MM.1S (cell line): ENCODE measurements at regions not wholly inside any gene's neighbourhood (a gene's known extent, or its start where the extent isn't known, plus 50 kb on each side); places are given as distances from the start of the nearest gene placed in this dataset.
"Not testable (repeated sequence)": the region's sequence is repeated elsewhere in the genome, so short reads cannot be mapped to it uniquely, and the experiment has no call there.

Experiments
- DNase-seq: peaks from one replicate; pipeline ENCODE4 v3.0.0-alpha.2; 2015
- H2AFZ ChIP-seq: fragments of 300-600 bp; sonication (generic); 2 replicates; pipeline ENCODE4 v1.6.0; 2016; ENCODE audit warnings: antibody characterized with exemption, low read length
- H3F3A ChIP-seq: fragments of 300-600 bp; sonication (generic); 2 replicates; pipeline ENCODE4 v1.6.1; 2016; ENCODE audit warnings: mild to moderate bottlenecking, antibody characterized with exemption, low read length, moderate library complexity, mixed read lengths; ENCODE audit not compliant: insufficient read depth
- H3K27ac ChIP-seq: fragments of 300-600 bp; sonication (generic); 2 replicates; pipeline ENCODE4 v1.5.1; 2016; ENCODE audit warnings: mild to moderate bottlenecking, low read length
- H3K27me3 ChIP-seq: fragments of 300-600 bp; sonication (generic); replicated peaks from 2 replicates; pipeline ENCODE4 v1.6.0; 2016; ENCODE audit warnings: low read length; ENCODE audit not compliant: insufficient read depth
- H3K36me3 ChIP-seq: fragments of 300-600 bp; sonication (generic); replicated peaks from 2 replicates; pipeline ENCODE4 v1.6.1; 2016; ENCODE audit warnings: mild to moderate bottlenecking, low read length, mixed read lengths; ENCODE audit not compliant: insufficient read depth
- H3K4me1 ChIP-seq: fragments of 300-600 bp; sonication (generic); 2 replicates; pipeline ENCODE4 v1.6.1; 2016; ENCODE audit warnings: low read length, mixed read lengths
- H3K4me2 ChIP-seq: fragments of 300-600 bp; sonication (generic); 2 replicates; pipeline ENCODE4 v1.6.0; 2016; ENCODE audit warnings: low read depth, low read length
- H3K4me3 ChIP-seq: fragments of 300-600 bp; sonication (generic); 2 replicates; pipeline ENCODE4 v1.5.1; 2016; ENCODE audit warnings: low read length, mixed read lengths
- H3K79me2 ChIP-seq: fragments of 300-600 bp; sonication (generic); 2 replicates; pipeline ENCODE4 v1.6.1; 2016; ENCODE audit warnings: mixed run types, low read length, mixed read lengths
- H3K9ac ChIP-seq: fragments of 300-600 bp; sonication (generic); 2 replicates; pipeline ENCODE4 v1.6.1; 2016; ENCODE audit warnings: low read length, mixed read lengths
- H3K9me2 ChIP-seq: fragments of 300-600 bp; sonication (generic); replicated peaks from 2 replicates; pipeline ENCODE4 v1.6.1; 2016; ENCODE audit warnings: mild to moderate bottlenecking, low read length, mixed read lengths; ENCODE audit not compliant: insufficient read depth
- H3K9me3 ChIP-seq: fragments of 300-600 bp; sonication (generic); replicated peaks from 2 replicates; pipeline ENCODE4 v1.6.1; 2016; ENCODE audit warnings: mild to moderate bottlenecking, low read length, mixed read lengths; ENCODE audit not compliant: insufficient read depth
- H4K20me1 ChIP-seq: fragments of 300-600 bp; sonication (generic); 2 replicates; pipeline ENCODE4 v1.6.1; 2016; ENCODE audit warnings: mild to moderate bottlenecking, low read length, moderate library complexity, mixed read lengths; ENCODE audit not compliant: insufficient read depth
- CTCF ChIP-seq: fragments of 300-600 bp; sonication (generic); IDR thresholded peaks from 2 replicates; pipeline ENCODE4 v1.5.1; 2016; ENCODE audit warnings: antibody characterized with exemption, low read length, mixed read lengths
- EZH2 ChIP-seq: fragments of 300-600 bp; sonication (generic); optimal IDR thresholded peaks from 2 replicates; pipeline ENCODE3; 2017; ENCODE audit warnings: low read depth, mild to moderate bottlenecking, antibody characterized with exemption, low read length, mixed read lengths
- EZH2phosphoT487 ChIP-seq: fragments of 300-600 bp; sonication (generic); IDR thresholded peaks from 2 replicates; pipeline ENCODE4 v1.6.1; 2018; ENCODE audit warnings: antibody characterized with exemption, low read length

DNA sequence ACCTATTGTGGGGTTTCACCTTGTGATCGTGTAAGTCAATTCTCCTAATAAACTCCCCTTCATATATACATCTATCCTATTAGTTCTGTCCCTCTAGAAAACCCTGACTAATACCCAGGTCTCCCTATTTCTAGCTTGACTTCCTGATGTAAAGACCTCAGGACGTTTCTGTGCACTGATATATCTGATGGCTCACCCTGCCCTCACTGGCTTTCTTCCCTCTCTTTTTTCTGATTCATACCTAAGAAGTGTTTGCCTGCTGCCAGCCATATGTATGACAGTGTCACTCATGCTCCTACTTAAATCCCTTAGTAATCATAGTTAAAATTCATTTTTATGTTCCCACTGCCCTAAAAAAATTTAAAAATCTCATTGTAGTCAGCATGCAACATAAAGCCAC lies 124.8 kb upstream of the CCNG1 start:
- peak overlapping the region; percentile 4; the same call in 1 of the 2 replicates for H3K4me2 ChIP-seq
- DNase-seq, result no peak
- H2AFZ ChIP-seq, result no peak overlapping the region
- H4K20me1 ChIP-seq, result no peaks in the 10 kb centered on the region
- no peaks in the 10 kb centered on the region for H3K9me3 ChIP-seq
- no peak overlapping the region; the same call in 1 of the 2 replicates for H3K9ac ChIP-seq
- H3K27me3 ChIP-seq, result no peaks in the 10 kb centered on the region
- TF ChIP-seq EZH2, result no peak
- no peak for TF ChIP-seq CTCF
- TF ChIP-seq EZH2phosphoT487, result no peak
- H3K27ac ChIP-seq, result peak overlapping the region; percentile 71
- peaks cover 35% of the 10 kb centered on the region for H3K4me1 ChIP-seq
- no peaks in the 10 kb centered on the region for H3K79me2 ChIP-seq
- no peak overlapping the region for H3K4me3 ChIP-seq
- H3K9me2 ChIP-seq, result no peaks in the 10 kb centered on the region
- H3F3A ChIP-seq, result peaks cover 10% of the 10 kb centered on the region
- no peaks in the 10 kb centered on the region for H3K36me3 ChIP-seq

GRCh38 chr5:163313049-163313448 lies 124.3 kb upstream of the CCNG1 start:
- H4K20me1 ChIP-seq, H3K9me2 ChIP-seq, H3K36me3 ChIP-seq, H3K9ac ChIP-seq, H3K79me2 ChIP-seq, H3K27me3 ChIP-seq, H3F3A ChIP-seq, H3K9me3 ChIP-seq, H2AFZ ChIP-seq, H3K4me3 ChIP-seq: not testable (repeated sequence)
- peak; percentile 48 for DNase-seq
- Histone ChIP-seq H3K4me2 (peak overlapping the region; percentile 4; the same call in 1 of the 2 replicates), H3K4me1 (peaks cover 35% of the 10 kb centered on the region), H3K27ac (peak overlapping the region; percentile 71)

DNA sequence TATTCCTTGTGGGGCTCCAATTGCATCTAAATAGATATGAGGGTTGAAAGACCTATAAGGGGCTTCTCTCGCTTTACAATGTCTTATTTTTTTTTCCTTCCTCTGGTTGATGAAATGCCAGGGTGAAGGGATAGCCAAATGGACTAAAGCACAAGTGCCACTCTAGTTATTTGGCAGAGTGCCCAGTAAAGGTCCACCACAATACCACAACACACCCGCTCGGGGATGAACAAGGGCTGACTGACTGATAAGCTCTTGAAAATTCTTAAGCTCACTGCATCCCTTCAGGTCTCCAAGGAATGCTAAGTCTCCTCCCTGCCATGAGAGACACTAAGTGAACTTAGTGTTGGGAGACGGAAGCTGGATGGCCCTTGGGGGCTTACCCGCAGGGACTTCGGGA lies 121.0 kb upstream of the CCNG1 start:
- not testable (repeated sequence) for H3K79me2 ChIP-seq, H2AFZ ChIP-seq, H3K4me3 ChIP-seq, H4K20me1 ChIP-seq, H3K36me3 ChIP-seq, H3K9ac ChIP-seq, H3K9me3 ChIP-seq, H3K27ac ChIP-seq, H3K9me2 ChIP-seq, H3K27me3 ChIP-seq, H3K4me2 ChIP-seq, DNase-seq, H3F3A ChIP-seq
- peaks cover 17% of the 10 kb centered on the region for H3K4me1 ChIP-seq

DNA sequence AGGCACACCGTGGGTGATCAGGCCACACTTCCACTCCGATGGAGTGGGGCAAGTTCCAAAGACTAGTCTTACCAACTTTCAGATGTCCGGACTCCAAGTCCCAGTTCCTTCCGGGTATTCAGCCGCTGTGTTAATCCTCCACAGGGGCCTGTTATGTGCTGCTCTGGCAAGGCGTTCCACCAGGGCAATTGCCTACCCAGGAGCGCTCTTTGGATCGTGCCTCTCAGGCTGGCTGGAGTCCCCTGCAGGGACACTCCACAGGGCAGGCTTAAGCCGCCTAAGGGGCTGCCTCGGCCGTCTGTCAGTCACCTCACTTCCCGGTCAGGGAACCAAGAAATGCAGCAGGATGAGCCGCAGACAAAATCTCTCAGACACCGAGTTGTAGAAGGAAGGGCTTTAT lies 118.7 kb upstream of the CCNG1 start:
- Histone ChIP-seq H3K27ac (no peak overlapping the region), H3F3A (no peaks in the 10 kb centered on the region), H3K4me3 (no peak overlapping the region), H3K27me3 (no peaks in the 10 kb centered on the region), H2AFZ (no peak overlapping the region), H3K9ac (no peak overlapping the region), H3K9me3 (no peaks in the 10 kb centered on the region), H3K36me3 (no peaks in the 10 kb centered on the region), H4K20me1 (no peaks in the 10 kb centered on the region), H3K79me2 (no peaks in the 10 kb centered on the region), H3K4me2 (no peak overlapping the region), H3K9me2 (no peaks in the 10 kb centered on the region), H3K4me1 (no peaks in the 10 kb centered on the region)
- no peak for TF ChIP-seq CTCF
- TF ChIP-seq EZH2, result no peak
- TF ChIP-seq EZH2phosphoT487, result no peak
- DNase-seq, result no peak
